ENCODE measurements at regions not wholly inside any gene's neighbourhood (a gene's known extent, or its start where the extent isn't known, plus 50 kb on each side); places are given as distances from the start of the nearest gene placed in this dataset.

GRCh38 chr12:60112063-60112462, 516.2 kb downstream of the SLC16A7 start:
- CTCF ChIA-PET = no interaction called here
- no peak for TF ChIP-seq CTBP1 (IDR thresholded peaks at IDR 0.05; ENCODE audit: borderline replicate concordance)
- no peak for TF ChIP-seq L3MBTL2 (conservative IDR thresholded peaks at IDR 0.05)
- TF ChIP-seq PKNOX1 (IDR thresholded peaks at IDR 0.05) = no peak
- no peak for TF ChIP-seq TARDBP (IDR thresholded peaks at IDR 0.05)
- TF ChIP-seq LEF1 (IDR thresholded peaks at IDR 0.05; ENCODE audit: borderline replicate concordance) = no peak
- TF ChIP-seq BHLHE40 (IDR thresholded peaks at IDR 0.05; ENCODE audit: borderline replicate concordance) = no peak
- POLR2A ChIA-PET = no interaction called here
- DNase-seq (ENCODE audit: extremely low spot score) = no peak

- DNase-seq (ENCODE audit: extremely low spot score) = no peak
- POLR2A ChIA-PET = no interaction called here
- TF ChIP-seq CTBP1 (IDR thresholded peaks at IDR 0.05; ENCODE audit: borderline replicate concordance) = no peak
- CTCF ChIA-PET = no interaction called here
Measured at GRCh38 chr12:60112763-60113162, 516.9 kb downstream of the SLC16A7 start.

- CTCF ChIA-PET = no interaction called here
- TF ChIP-seq CTBP1 (IDR thresholded peaks at IDR 0.05; ENCODE audit: borderline replicate concordance) (no peak), FOXA1 (IDR thresholded peaks at IDR 0.05) (no peak), SUZ12 (IDR thresholded peaks at IDR 0.05) (no peak), BHLHE40 (IDR thresholded peaks at IDR 0.05; ENCODE audit: borderline replicate concordance) (no peak), SP1 (IDR thresholded peaks at IDR 0.05) (no peak), PKNOX1 (IDR thresholded peaks at IDR 0.05) (no peak), LEF1 (IDR thresholded peaks at IDR 0.05; ENCODE audit: borderline replicate concordance) (no peak), FOXK2 (IDR thresholded peaks at IDR 0.05) (no peak), ZNF384 (IDR thresholded peaks at IDR 0.05) (no peak), TARDBP (IDR thresholded peaks at IDR 0.05) (no peak)
- no peak for DNase-seq (ENCODE audit: extremely low spot score)
- POLR2A ChIA-PET = no interaction called here
Measured at GRCh38 chr12:60114169-60114568, 518.3 kb downstream of the SLC16A7 start.

GRCh38 chr12:60119327-60119726, 523.5 kb downstream of the SLC16A7 start:
- CTCF ChIA-PET = no interaction called here
- TF ChIP-seq TARDBP (IDR thresholded peaks at IDR 0.05) (no peak), SP1 (IDR thresholded peaks at IDR 0.05) (no peak)

GRCh38 chr12:60120199-60120598, 524.4 kb downstream of the SLC16A7 start:
- ChIA-PET CTCF (no interaction called here), POLR2A (no interaction called here)
- no peak for TF ChIP-seq SP1 (IDR thresholded peaks at IDR 0.05)
- TF ChIP-seq NFRKB (IDR thresholded peaks at IDR 0.05) = no peak
- TF ChIP-seq FOXK2 (IDR thresholded peaks at IDR 0.05) = no peak
- no peak for DNase-seq (ENCODE audit: extremely low spot score)

More at GRCh38 chr12:60119327-60119726, 523.5 kb downstream of the SLC16A7 start:
- no peak for DNase-seq (ENCODE audit: extremely low spot score)
- POLR2A ChIA-PET = no interaction called here

- TF ChIP-seq ELF4 (IDR thresholded peaks at IDR 0.05) = no peak
- TF ChIP-seq PKNOX1 (IDR thresholded peaks at IDR 0.05) = no peak
- no peak for TF ChIP-seq LEF1 (IDR thresholded peaks at IDR 0.05; ENCODE audit: borderline replicate concordance)
- no peak for TF ChIP-seq BHLHE40 (IDR thresholded peaks at IDR 0.05; ENCODE audit: borderline replicate concordance)
- no peak for TF ChIP-seq FOXA1 (IDR thresholded peaks at IDR 0.05)
- no peak for TF ChIP-seq SP1 (IDR thresholded peaks at IDR 0.05)
- no peak for TF ChIP-seq FOXK2 (IDR thresholded peaks at IDR 0.05)
- no peak for TF ChIP-seq SUZ12 (IDR thresholded peaks at IDR 0.05)
- no peak for TF ChIP-seq L3MBTL2 (conservative IDR thresholded peaks at IDR 0.05)
- TF ChIP-seq HDGF (IDR thresholded peaks at IDR 0.05; ENCODE audit: borderline replicate concordance) = no peak
- no peak for TF ChIP-seq ZNF384 (IDR thresholded peaks at IDR 0.05)
- no peak for TF ChIP-seq NFRKB (IDR thresholded peaks at IDR 0.05)
- DNase-seq (ENCODE audit: extremely low spot score) = no peak
- POLR2A ChIA-PET = no interaction called here
- CTCF ChIA-PET = no interaction called here
Measured at GRCh38 chr12:60123557-60123956, 527.7 kb downstream of the SLC16A7 start.

GRCh38 chr12:60137513-60137912, 541.7 kb downstream of the SLC16A7 start:
- ChIA-PET POLR2A (no interaction called here), CTCF (no interaction called here)

More at GRCh38 chr12:60137513-60137912, 541.7 kb downstream of the SLC16A7 start:
- DNase-seq (ENCODE audit: extremely low spot score) = no peak
- TF ChIP-seq FOXM1 (IDR thresholded peaks at IDR 0.05; ENCODE audit: borderline replicate concordance) (no peak), FOXA1 (IDR thresholded peaks at IDR 0.05) (no peak), NFRKB (IDR thresholded peaks at IDR 0.05) (no peak), ELF4 (IDR thresholded peaks at IDR 0.05) (no peak), HDGF (IDR thresholded peaks at IDR 0.05; ENCODE audit: borderline replicate concordance) (no peak), LEF1 (IDR thresholded peaks at IDR 0.05; ENCODE audit: borderline replicate concordance) (no peak), FOXK2 (IDR thresholded peaks at IDR 0.05) (no peak), SUZ12 (IDR thresholded peaks at IDR 0.05) (no peak), CTBP1 (IDR thresholded peaks at IDR 0.05; ENCODE audit: borderline replicate concordance) (no peak), BHLHE40 (IDR thresholded peaks at IDR 0.05; ENCODE audit: borderline replicate concordance) (no peak), PKNOX1 (IDR thresholded peaks at IDR 0.05) (no peak), SP1 (IDR thresholded peaks at IDR 0.05) (no peak), L3MBTL2 (conservative IDR thresholded peaks at IDR 0.05) (no peak), TARDBP (IDR thresholded peaks at IDR 0.05) (no peak), ARNT (IDR thresholded peaks at IDR 0.05) (no peak), ZNF384 (IDR thresholded peaks at IDR 0.05) (no peak)

Data from HEK293T (cell line).